Liver (tissue), 3 donors: ENCODE measurements at regions not wholly inside any gene's neighbourhood (a gene's known extent, or its start where the extent isn't known, plus 50 kb on each side); places are given as distances from the start of the nearest gene placed in this dataset.

Experiments used
- CTCF ChIP-seq: fragments of 150-350 bp; IDR thresholded peaks from 2 replicates; pipeline ENCODE4 v1.5.1; 2017; ENCODE audit warnings: improper control_type of control experiment, low read depth, low read length; ENCODE audit not compliant: missing input control
- JUND ChIP-seq, 2 donors: IDR thresholded peaks; 2 replicates each; pipeline ENCODE4 v1.6.1; 2016; ENCODE audit warnings: antibody characterized with exemption in 2 of 2
- REST ChIP-seq: IDR thresholded peaks from 2 replicates; pipeline ENCODE4 v1.6.1; 2016; ENCODE audit warnings: antibody characterized with exemption, mild to moderate bottlenecking
- RXRA ChIP-seq, 2 donors: IDR thresholded peaks; 2 replicates each; pipeline ENCODE4 v1.6.1; 2017 to 2018; ENCODE audit warnings: antibody characterized with exemption in 2 of 2, mild to moderate bottlenecking in 1 of 2
- TAF1 ChIP-seq: conservative IDR thresholded peaks from 2 replicates; pipeline ENCODE4 v1.6.1; 2016; ENCODE audit warnings: antibody characterized with exemption, mild to moderate bottlenecking
- YY1 ChIP-seq: IDR thresholded peaks from 2 replicates; pipeline ENCODE4 v1.6.1; 2016; ENCODE audit warnings: antibody characterized with exemption, mild to moderate bottlenecking
- donor health status: healthy.
- donor health status: healthy.

- TF ChIP-seq CTCF (no peak), RXRA (IDR thresholded peaks at IDR 0.05) (no peak), REST (no peak), TAF1 (no peak), YY1 (no peak), JUND (IDR thresholded peaks at IDR 0.05) (no peak)
Measured at GRCh38 chr1:37250371-37250770, 216.1 kb upstream of the GRIK3 start.
